Uterus (tissue), 2 donors: ENCODE measurements at regions not wholly inside any gene's neighbourhood (a gene's known extent, or its start where the extent isn't known, plus 50 kb on each side); places are given as distances from the start of the nearest gene placed in this dataset.

ENCODE experiments used
- CTCF ChIP-seq, 4 experiments: fragments of 200-600 bp in 2 of 4; fragments of 450-650 bp in 2 of 4; sonication (generic) in 2 of 4; IDR thresholded peaks; one replicate each; pipeline ENCODE4 v1.5.1; 2016 to 2019; ENCODE audit warnings: antibody characterized with exemption in 4 of 4, mild to moderate bottlenecking in 2 of 4, moderate library complexity in 1 of 4
- POLR2A ChIP-seq, 2 donors: fragments of 450-650 bp; IDR thresholded peaks; one replicate each; pipeline ENCODE4 v1.6.1; 2016; ENCODE audit warnings: antibody characterized with exemption in 2 of 2, mild to moderate bottlenecking in 1 of 2, moderate library complexity in 1 of 2

- no peak for TF ChIP-seq POLR2A (IDR thresholded peaks at IDR 0.05)
- no peak for TF ChIP-seq CTCF (IDR thresholded peaks at IDR 0.05)
Observed at GRCh38 chr5:30197662-30198061, 995.8 kb upstream of the CDH6 start.
